ENCODE measurements at regions not wholly inside any gene's neighbourhood (a gene's known extent, or its start where the extent isn't known, plus 50 kb on each side); places are given as distances from the start of the nearest gene placed in this dataset.

DNA sequence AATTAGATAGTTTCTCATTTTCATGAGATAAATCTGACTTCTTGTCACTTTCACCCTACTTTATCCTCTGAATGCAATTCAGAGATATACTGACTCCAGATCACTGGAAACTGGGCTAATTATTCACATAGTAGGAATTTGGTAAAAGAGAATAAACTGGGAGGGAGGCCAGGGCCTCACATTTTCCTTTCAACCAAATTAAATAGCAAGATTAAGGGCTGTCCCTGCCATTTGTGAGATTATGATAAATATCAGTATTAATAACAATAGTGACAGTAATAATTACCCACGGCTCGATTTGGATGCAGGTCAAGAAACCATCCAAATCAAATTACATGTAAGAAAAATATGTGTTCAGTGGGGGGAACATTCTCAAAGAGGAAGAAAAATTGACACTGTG, 140.5 kb downstream of the CD83 start:
- TF ChIP-seq, protein P1, sequence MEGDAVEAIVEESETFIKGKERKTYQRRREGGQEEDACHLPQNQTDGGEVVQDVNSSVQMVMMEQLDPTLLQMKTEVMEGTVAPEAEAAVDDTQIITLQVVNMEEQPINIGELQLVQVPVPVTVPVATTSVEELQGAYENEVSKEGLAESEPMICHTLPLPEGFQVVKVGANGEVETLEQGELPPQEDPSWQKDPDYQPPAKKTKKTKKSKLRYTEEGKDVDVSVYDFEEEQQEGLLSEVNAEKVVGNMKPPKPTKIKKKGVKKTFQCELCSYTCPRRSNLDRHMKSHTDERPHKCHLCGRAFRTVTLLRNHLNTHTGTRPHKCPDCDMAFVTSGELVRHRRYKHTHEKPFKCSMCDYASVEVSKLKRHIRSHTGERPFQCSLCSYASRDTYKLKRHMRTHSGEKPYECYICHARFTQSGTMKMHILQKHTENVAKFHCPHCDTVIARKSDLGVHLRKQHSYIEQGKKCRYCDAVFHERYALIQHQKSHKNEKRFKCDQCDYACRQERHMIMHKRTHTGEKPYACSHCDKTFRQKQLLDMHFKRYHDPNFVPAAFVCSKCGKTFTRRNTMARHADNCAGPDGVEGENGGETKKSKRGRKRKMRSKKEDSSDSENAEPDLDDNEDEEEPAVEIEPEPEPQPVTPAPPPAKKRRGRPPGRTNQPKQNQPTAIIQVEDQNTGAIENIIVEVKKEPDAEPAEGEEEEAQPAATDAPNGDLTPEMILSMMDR (IDR thresholded peaks at IDR 0.05), result no peak
- TF ChIP-seq POLR2A (IDR thresholded peaks at IDR 0.05) (no peak), EP300 (IDR thresholded peaks at IDR 0.05) (no peak)
